ENCODE measurements at regions not wholly inside any gene's neighbourhood (a gene's known extent, or its start where the extent isn't known, plus 50 kb on each side); places are given as distances from the start of the nearest gene placed in this dataset.

GRCh38 chr11:104291646-104292045, 127.7 kb upstream of the PDGFD start:
- Histone ChIP-seq H2AK5ac (ENCODE audit: low read depth, low read length) (no peak overlapping the region), H3K14ac (ENCODE audit: insufficient read length) (no peak overlapping the region), H3K23ac (ENCODE audit: insufficient read length) (no peak overlapping the region), H3K79me2 (ENCODE audit: control insufficient read depth in 1 of 2, insufficient read depth in 2 of 2, low read length in 2 of 2) (no peaks in the 10 kb centered on the region), H2BK120ac (replicated peaks; ENCODE audit: low read depth, low read length) (no peak overlapping the region), H3K27ac (ENCODE audit: low read depth, low read length) (no peak overlapping the region), H3K4me3 (ENCODE audit: extremely low read depth in 1 of 4, insufficient read depth in 2 of 4, low read depth in 3 of 4, low read length in 4 of 4) (no peak overlapping the region), H3K56ac (replicated peaks; ENCODE audit: insufficient read length, low read depth, low read length) (no peak overlapping the region), H3K9me3 (ENCODE audit: insufficient read depth in 2 of 2, low read depth in 1 of 2, low read length in 1 of 2) (no peaks in the 10 kb centered on the region), H3K36me3 (ENCODE audit: control insufficient read depth in 2 of 4, insufficient read depth in 4 of 4, low read length in 3 of 4) (no peaks in the 10 kb centered on the region), H2BK12ac (ENCODE audit: low read depth, low read length) (no peak overlapping the region), H3K4ac (replicated peaks; ENCODE audit: insufficient read length, low read depth, low read length) (no peak overlapping the region), H3K79me1 (ENCODE audit: low read depth, low read length) (no peaks in the 10 kb centered on the region), H3K4me1 (replicated peaks in 1 of 4; ENCODE audit: control insufficient read depth in 3 of 4, insufficient read depth in 4 of 4, low read length in 3 of 4) (no peaks in the 10 kb centered on the region), H3K23me2 (ENCODE audit: low read depth, low read length) (no peaks in the 10 kb centered on the region), H4K5ac (ENCODE audit: insufficient read length, low read depth, low read length) (no peak overlapping the region), H3K27me3 (replicated peaks in 1 of 4; ENCODE audit: control insufficient read depth in 3 of 4, extremely low read depth in 1 of 4, insufficient read depth in 3 of 4, low read length in 3 of 4) (no peaks in the 10 kb centered on the region), H2AFZ (ENCODE audit: low read length) (0 out of 2 replicates have a peak overlapping the region, but pooled peaks have one; percentile 58), H2BK20ac (ENCODE audit: low read length) (no peak overlapping the region), H2BK15ac (ENCODE audit: low read length) (no peak overlapping the region), H3K9ac (replicated peaks in 1 of 4; ENCODE audit: extremely low read depth in 1 of 4, low read depth in 3 of 4, low read length in 3 of 4) (no peak overlapping the region), H4K91ac (replicated peaks; ENCODE audit: insufficient read length, low read length) (no peak overlapping the region), H4K20me1 (replicated peaks in 1 of 2; ENCODE audit: control insufficient read depth in 1 of 2, insufficient read depth in 2 of 2, low read length in 2 of 2) (no peaks in the 10 kb centered on the region), H4K8ac (ENCODE audit: extremely low read depth, insufficient read depth, low read length) (no peak overlapping the region), H2BK5ac (ENCODE audit: low read depth, low read length) (no peak overlapping the region), H3K4me2 (ENCODE audit: insufficient read depth in 1 of 2, low read depth in 2 of 2, low read length in 2 of 2) (no peak overlapping the region), H3K18ac (ENCODE audit: extremely low read depth, low read length) (no peak overlapping the region)
- FAIRE-seq (no peak), DNase-seq (ENCODE audit: low read depth in 1 of 2, low spot score in 2 of 2) (no peak)
- 95% methylated on average over 2 of the region's 2 CpGs; no CpG with 5 or more reads in 1 of the 2 experiments for WGBS, 2 experiments (ENCODE audit: extremely low coverage in 1 of 2, insufficient coverage in 1 of 2, insufficient read length in 1 of 2, insufficient replicate concordance in 2 of 2, low coverage in 1 of 2, low lambda C conversion rate in 2 of 2, missing lambda C conversion rate in 1 of 2)
- CTCF ChIA-PET (ENCODE audit: partially characterized antibody), result interaction anchor here (0.8 to 1.6 kb wide), 3 partner anchors 14 to 41 kb away, joined by 3 to 4 read pairs (median 3); no protein-coding TSS in a partner anchor
- POLR2A ChIA-PET (ENCODE audit: partially characterized antibody), result no interaction called here
- no peak for TF ChIP-seq TBP (IDR thresholded peaks at IDR 0.05; ENCODE audit: low read depth, low read length)
- TF ChIP-seq ZNF274 (IDR thresholded peaks at IDR 0.05; ENCODE audit: borderline replicate concordance, extremely low read depth, low read length), result no peak
- TF ChIP-seq SIN3A (conservative IDR thresholded peaks at IDR 0.05 in 1 of 2, IDR thresholded peaks at IDR 0.05 in 1 of 2; ENCODE audit: low read depth in 1 of 2, low read length in 2 of 2), result no peak
- TF ChIP-seq TAF1 (IDR thresholded peaks at IDR 0.05; ENCODE audit: low read depth, low read length), result no peak
- no peak for TF ChIP-seq CBX8 (IDR thresholded peaks at IDR 0.05; ENCODE audit: borderline replicate concordance, low read depth, low read length)
- TF ChIP-seq CHD2 (IDR thresholded peaks at IDR 0.05; ENCODE audit: low read length), result no peak
- no peak for TF ChIP-seq RBBP5 (IDR thresholded peaks at IDR 0.05; ENCODE audit: borderline replicate concordance, low read depth, low read length)
- no peak for TF ChIP-seq EGR1 (IDR thresholded peaks at IDR 0.05; ENCODE audit: borderline replicate concordance, low read depth, low read length)
- TF ChIP-seq MAFK (IDR thresholded peaks at IDR 0.05; ENCODE audit: low read depth, low read length), result no peak
- no peak for TF ChIP-seq RNF2 (IDR thresholded peaks at IDR 0.05; ENCODE audit: borderline replicate concordance, low read depth, low read length, missing control alignments, poor library complexity, severe bottlenecking)
- no peak for TF ChIP-seq GTF2F1 (IDR thresholded peaks at IDR 0.05; ENCODE audit: borderline replicate concordance, low read depth, low read length)

All from H1 (cell line).